H1 (cell line): ENCODE measurements at regions not wholly inside any gene's neighbourhood (a gene's known extent, or its start where the extent isn't known, plus 50 kb on each side); places are given as distances from the start of the nearest gene placed in this dataset.

Experiments used
- CTCF ChIA-PET: fragments of 300-600 bp; sonication (Branson Sonifier 250); formaldehyde crosslinking; loops from one replicate; lab custom pipeline; 2021; ENCODE audit not compliant: partially characterized antibody; lab: Charles Lee
- POLR2A ChIA-PET: fragments of 300-600 bp; sonication (Branson Sonifier 250); formaldehyde crosslinking; loops from one replicate; lab custom pipeline; 2021; ENCODE audit warnings: inconsistent platforms; ENCODE audit not compliant: partially characterized antibody; lab: Charles Lee
- DNase-seq, 2 experiments: peaks; one replicate each; pipeline versions ENCODE4 v3.0.0 to v3.0.0-alpha.2; 2010 to 2022; ENCODE audit warnings: low spot score in 2 of 2, low read depth in 1 of 2, mixed read lengths in 1 of 2
- FAIRE-seq: peaks from 2 replicates; lab custom pipeline; 2011; peaks lifted over from hg19 to GRCh38; lab: Jason Lieb, UNC
- H2AFZ ChIP-seq: 2 replicates; pipeline ENCODE4 v1.8.1; 2012; ENCODE audit warnings: low read length, inconsistent platforms
- H2AK5ac ChIP-seq: 2 replicates; pipeline ENCODE4 v1.6.1; 2013; ENCODE audit warnings: low read depth, low read length
- H2BK120ac ChIP-seq: replicated peaks from 2 replicates; pipeline ENCODE3; 2013; ENCODE audit warnings: low read depth, low read length, inconsistent platforms
- H2BK12ac ChIP-seq: 2 replicates; pipeline ENCODE4 v1.6.1; 2013; ENCODE audit warnings: low read depth, low read length
- H2BK15ac ChIP-seq: 2 replicates; pipeline ENCODE4 v1.6.1; 2013; ENCODE audit warnings: low read length
- H2BK20ac ChIP-seq: 2 replicates; pipeline ENCODE4 v1.6.1; 2013; ENCODE audit warnings: low read length
- H2BK5ac ChIP-seq: 2 replicates; pipeline ENCODE4 v1.6.1; 2013; ENCODE audit warnings: low read depth, low read length
- H3K14ac ChIP-seq: 2 replicates; pipeline ENCODE4 v1.6.1; 2013; ENCODE audit warnings: inconsistent platforms; ENCODE audit not compliant: insufficient read length
- H3K18ac ChIP-seq: 2 replicates; pipeline ENCODE4 v1.6.1; 2013; ENCODE audit warnings: low read length; ENCODE audit errors: extremely low read depth
- H3K23ac ChIP-seq: 2 replicates; pipeline ENCODE4 v1.6.1; 2013; ENCODE audit warnings: inconsistent platforms; ENCODE audit not compliant: insufficient read length
- H3K23me2 ChIP-seq: 2 replicates; pipeline ENCODE4 v1.6.1; 2013; ENCODE audit warnings: low read depth, low read length
- H3K27ac ChIP-seq: 2 replicates; pipeline ENCODE4 v1.6.1; 2011; ENCODE audit warnings: low read depth, low read length, inconsistent platforms
- H3K27me3 ChIP-seq, 4 experiments: replicated peaks in 1 of 4; 1 replicate in 1 of 4; 2 replicates in 3 of 4; pipeline versions ENCODE4 v1.6.1 to v1.8.1; 2011 to 2013; ENCODE audit warnings: low read length in 3 of 4, mild to moderate bottlenecking in 3 of 4, inconsistent platforms in 2 of 4, mixed read lengths in 2 of 4, moderate library complexity in 1 of 4; ENCODE audit not compliant: control insufficient read depth in 3 of 4, insufficient read depth in 3 of 4; ENCODE audit errors: extremely low read depth in 1 of 4
- H3K36me3 ChIP-seq, 4 experiments: 2 replicates each; pipeline versions ENCODE4 v1.6.1 to v1.8.1; 2011 to 2013; ENCODE audit warnings: mild to moderate bottlenecking in 4 of 4, low read length in 3 of 4, moderate library complexity in 2 of 4, control low read depth in 1 of 4, inconsistent platforms in 1 of 4; ENCODE audit not compliant: insufficient read depth in 4 of 4, control insufficient read depth in 2 of 4
- H3K4ac ChIP-seq: replicated peaks from 2 replicates; pipeline ENCODE3; 2013; ENCODE audit warnings: low read length, low read depth, mixed read lengths, inconsistent platforms; ENCODE audit not compliant: insufficient read length
- H3K4me1 ChIP-seq, 4 experiments: replicated peaks in 1 of 4; 1 replicate in 1 of 4; 2 replicates in 3 of 4; pipeline versions ENCODE4 v1.6.1 to v1.8.1; 2011 to 2013; ENCODE audit warnings: low read length in 3 of 4, inconsistent platforms in 2 of 4, mixed read lengths in 1 of 4; ENCODE audit not compliant: insufficient read depth in 4 of 4, control insufficient read depth in 3 of 4
- H3K4me2 ChIP-seq, 2 experiments: 2 replicates each; pipeline versions ENCODE4 v1.6.1 to v1.8.1; 2011 to 2013; ENCODE audit warnings: low read depth in 2 of 2, low read length in 2 of 2, control low read depth in 1 of 2, inconsistent platforms in 1 of 2, mild to moderate bottlenecking in 1 of 2; ENCODE audit not compliant: insufficient read depth in 1 of 2
- H3K4me3 ChIP-seq, 4 experiments: fragments of 200-600, 300-600 bp in 1 of 4; sonication (generic), shearing (Covaris generic), sonication (Bioruptor Twin) in 1 of 4; 2 replicates each; pipeline versions ENCODE4 v1.5.1 to v1.8.1; 2011 to 2016; ENCODE audit warnings: low read length in 4 of 4, low read depth in 3 of 4, control low read depth in 2 of 4, inconsistent platforms in 2 of 4, mild to moderate bottlenecking in 2 of 4, mixed read lengths in 1 of 4, moderate library complexity in 1 of 4; ENCODE audit not compliant: insufficient read depth in 2 of 4; ENCODE audit errors: extremely low read depth in 1 of 4
- H3K56ac ChIP-seq: replicated peaks from 2 replicates; pipeline ENCODE3; 2013; ENCODE audit warnings: low read depth, mild to moderate bottlenecking, mixed read lengths, low read length, inconsistent platforms; ENCODE audit not compliant: insufficient read length
- H3K79me1 ChIP-seq: 2 replicates; pipeline ENCODE4 v1.6.1; 2013; ENCODE audit warnings: low read depth, low read length, control low read depth
- H3K79me2 ChIP-seq, 2 experiments: 2 replicates each; pipeline versions ENCODE4 v1.6.1 to v1.8.1; 2012 to 2013; ENCODE audit warnings: low read length in 2 of 2, mild to moderate bottlenecking in 2 of 2, inconsistent platforms in 1 of 2; ENCODE audit not compliant: insufficient read depth in 2 of 2, control insufficient read depth in 1 of 2
- H3K9ac ChIP-seq, 4 experiments: replicated peaks in 1 of 4; 1 replicate in 1 of 4; 2 replicates in 3 of 4; pipeline versions ENCODE4 v1.6.1 to v1.8.1; 2011 to 2013; ENCODE audit warnings: low read depth in 3 of 4, low read length in 3 of 4, control low read depth in 2 of 4, mild to moderate bottlenecking in 2 of 4, moderate library complexity in 2 of 4, inconsistent platforms in 1 of 4; ENCODE audit errors: extremely low read depth in 1 of 4
- H3K9me3 ChIP-seq, 2 experiments: 2 replicates each; pipeline versions ENCODE4 v1.6.1 to v1.8.1; 2012 to 2013; ENCODE audit warnings: mild to moderate bottlenecking in 2 of 2, moderate library complexity in 2 of 2, control low read depth in 1 of 2, inconsistent platforms in 1 of 2, low read depth in 1 of 2, low read length in 1 of 2, mixed read lengths in 1 of 2; ENCODE audit not compliant: insufficient read depth in 2 of 2
- H4K20me1 ChIP-seq, 2 experiments: replicated peaks in 1 of 2; 2 replicates each; pipeline versions ENCODE3 to v1.8.1; 2011 to 2013; ENCODE audit warnings: inconsistent platforms in 2 of 2, low read length in 2 of 2, mild to moderate bottlenecking in 1 of 2; ENCODE audit not compliant: insufficient read depth in 2 of 2, control insufficient read depth in 1 of 2
- H4K5ac ChIP-seq: 2 replicates; pipeline ENCODE4 v1.6.1; 2013; ENCODE audit warnings: low read length, low read depth, mixed read lengths, inconsistent platforms; ENCODE audit not compliant: insufficient read length
- H4K8ac ChIP-seq: 2 replicates; pipeline ENCODE4 v1.8.0; 2013; ENCODE audit warnings: mild to moderate bottlenecking, moderate library complexity, low read length, inconsistent platforms; ENCODE audit not compliant: insufficient read depth; ENCODE audit errors: extremely low read depth
- H4K91ac ChIP-seq: replicated peaks from 2 replicates; pipeline ENCODE3; 2013; ENCODE audit warnings: low read length, mixed read lengths, inconsistent platforms; ENCODE audit not compliant: insufficient read length
- BACH1 ChIP-seq: IDR thresholded peaks from 2 replicates; pipeline ENCODE4 v1.6.1; 2012; ENCODE audit warnings: low read length, improper control_type of control experiment
- BCL11A ChIP-seq, 2 experiments: IDR thresholded peaks; one replicate each; pipeline ENCODE4 v1.6.1; 2011; ENCODE audit warnings: low read depth in 2 of 2, low read length in 2 of 2, mild to moderate bottlenecking in 2 of 2
- CBX5 ChIP-seq: fragments of 300-800, 300-1000 bp; sonication (generic); IDR thresholded peaks from 2 replicates; pipeline ENCODE4 v1.7.1; 2016; ENCODE audit warnings: antibody characterized with exemption, low read length, low read depth
- CHD1 ChIP-seq: IDR thresholded peaks from 2 replicates; pipeline ENCODE4 v1.6.1; 2012; ENCODE audit warnings: low read depth, low read length, improper control_type of control experiment
- EZH2 ChIP-seq: fragments of 200-600 bp; sonication (generic); IDR thresholded peaks from 2 replicates; pipeline ENCODE4 v1.7.1; 2012; ENCODE audit warnings: low read depth, mild to moderate bottlenecking, moderate library complexity, low read length, inconsistent platforms; ENCODE audit not compliant: severe bottlenecking
- FOSL1 ChIP-seq: IDR thresholded peaks from 2 replicates; pipeline ENCODE4 v1.6.1; 2011; ENCODE audit warnings: mild to moderate bottlenecking, low read depth, low read length, moderate library complexity; ENCODE audit not compliant: insufficient read depth
- GTF2F1 ChIP-seq: IDR thresholded peaks from 2 replicates; pipeline ENCODE4 v1.6.1; 2012; ENCODE audit warnings: low read depth, low read length, improper control_type of control experiment, borderline replicate concordance
- RNF2 ChIP-seq: fragments of 200-900, 300-1000 bp; sonication (generic); IDR thresholded peaks from 2 replicates; pipeline ENCODE4 v1.7.1; 2016; ENCODE audit warnings: borderline replicate concordance, low read depth, mild to moderate bottlenecking, antibody characterized with exemption, low read length; ENCODE audit not compliant: poor library complexity, severe bottlenecking; ENCODE audit errors: missing control alignments
- RXRA ChIP-seq: IDR thresholded peaks from 2 replicates; pipeline ENCODE4 v1.6.1; 2011; ENCODE audit warnings: low read depth, mild to moderate bottlenecking, low read length, moderate library complexity; ENCODE audit not compliant: insufficient read depth
- SIRT6 ChIP-seq: IDR thresholded peaks from one replicate; pipeline ENCODE4 v1.7.1; 2012; ENCODE audit warnings: low read length, inconsistent platforms
- SP1 ChIP-seq: IDR thresholded peaks from 2 replicates; pipeline ENCODE4 v1.6.1; 2011; ENCODE audit warnings: low read depth, low read length
- TAF1 ChIP-seq: IDR thresholded peaks from 2 replicates; pipeline ENCODE4 v1.6.1; 2011; ENCODE audit warnings: mild to moderate bottlenecking, low read depth, low read length
- TAF7 ChIP-seq: optimal IDR thresholded peaks from 2 replicates; pipeline ENCODE3; 2011; ENCODE audit warnings: low read depth, mild to moderate bottlenecking, inconsistent platforms, low read length, moderate library complexity, borderline replicate concordance
- TCF12 ChIP-seq: IDR thresholded peaks from 2 replicates; pipeline ENCODE4 v1.6.1; 2011; ENCODE audit warnings: low read depth, mild to moderate bottlenecking, low read length
- WGBS, 2 experiments: shearing (Covaris generic) in 1 of 2; methylation state at CpG; one replicate each; pipeline versions ENCODE4 v1.1.6 to v1.1.7; 2013 to 2015; ENCODE audit warnings: low lambda C conversion rate in 2 of 2, mixed read lengths in 2 of 2, inconsistent platforms in 1 of 2, low coverage in 1 of 2, missing lambda C conversion rate in 1 of 2; ENCODE audit not compliant: insufficient replicate concordance in 2 of 2, insufficient coverage in 1 of 2, insufficient read length in 1 of 2; ENCODE audit errors: extremely low coverage in 1 of 2, missing lambda C conversion rate in 1 of 2; 5-methylcytosine and 5-hydroxymethylcytosine counted together
- TF ChIP-seq, protein P1 (sequence below): IDR thresholded peaks from 2 replicates; pipeline ENCODE4 v1.6.1; 2012; ENCODE audit warnings: inconsistent platforms

DNA sequence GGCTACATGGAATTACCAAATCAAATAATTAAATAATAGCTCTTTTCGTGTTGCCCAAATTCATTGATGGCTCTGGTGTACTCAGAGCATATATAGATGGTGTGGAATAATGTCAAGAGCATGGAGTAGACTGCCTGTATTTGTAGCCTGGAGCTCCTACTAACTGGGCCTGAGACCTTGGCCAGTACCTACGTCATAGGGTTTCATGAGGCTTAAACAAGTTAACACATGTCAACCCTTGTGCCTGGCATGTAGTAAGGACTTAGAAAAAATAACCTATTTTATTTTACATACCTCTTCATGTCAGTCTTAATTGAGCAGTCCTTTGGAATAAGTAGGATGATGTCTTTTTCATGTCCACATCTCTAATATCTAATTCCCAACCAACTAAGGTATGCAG is 223.7 kb upstream of the DPH6 start:
- H3K23me2 ChIP-seq = no peaks in the 10 kb centered on the region
- no peak overlapping the region for H4K5ac ChIP-seq
- H4K8ac ChIP-seq = no peak overlapping the region
- no peaks in the 10 kb centered on the region for H3K4me1 ChIP-seq
- H2AFZ ChIP-seq = no peak overlapping the region
- no peaks in the 10 kb centered on the region for H4K20me1 ChIP-seq
- H3K56ac ChIP-seq = no peak overlapping the region
- H2BK12ac ChIP-seq = no peak overlapping the region
- H2BK5ac ChIP-seq = no peak overlapping the region
- no peak overlapping the region for H2AK5ac ChIP-seq
- no peak for FAIRE-seq
- no peak overlapping the region for H2BK120ac ChIP-seq
- no peak overlapping the region for H3K4me2 ChIP-seq
- H3K9ac ChIP-seq = no peak overlapping the region
- no peak overlapping the region for H3K23ac ChIP-seq
- no peak for DNase-seq
- H3K9me3 ChIP-seq = no peaks in the 10 kb centered on the region
- no peaks in the 10 kb centered on the region for H3K36me3 ChIP-seq
- H3K4ac ChIP-seq = no peak overlapping the region
- no peaks in the 10 kb centered on the region for H3K79me1 ChIP-seq
- POLR2A ChIA-PET = no interaction called here
- H3K4me3 ChIP-seq = no peak overlapping the region
- no peak overlapping the region for H2BK15ac ChIP-seq
- H2BK20ac ChIP-seq = no peak overlapping the region
- no peaks in the 10 kb centered on the region for H3K27me3 ChIP-seq
- no peak overlapping the region for H3K14ac ChIP-seq
- 89% methylated on average over 2 of the region's 2 CpGs; no CpG with 5 or more reads in 1 of the 2 experiments for WGBS, 2 experiments
- CTCF ChIA-PET = interaction anchor here (0.8 to 1.6 kb wide), 3 partner anchors 11 to 14 kb away, joined by 3 read pairs; no protein-coding TSS in a partner anchor
- no peak overlapping the region for H4K91ac ChIP-seq
- no peak overlapping the region for H3K27ac ChIP-seq
- no peak overlapping the region for H3K18ac ChIP-seq
- H3K79me2 ChIP-seq = no peaks in the 10 kb centered on the region
- TF ChIP-seq FOSL1 (no peak), TAF1 (no peak), SP1 (no peak), BCL11A (IDR thresholded peaks at IDR 0.05; ENCODE audit: low read depth in 2 of 2, low read length in 2 of 2) (no peak), TAF7 (no peak), RNF2 (no peak), BACH1 (no peak), EZH2 (no peak), SIRT6 (no peak), CHD1 (no peak), RXRA (no peak), CBX5 (no peak), TCF12 (no peak), GTF2F1 (no peak)
- TF ChIP-seq, protein P1, sequence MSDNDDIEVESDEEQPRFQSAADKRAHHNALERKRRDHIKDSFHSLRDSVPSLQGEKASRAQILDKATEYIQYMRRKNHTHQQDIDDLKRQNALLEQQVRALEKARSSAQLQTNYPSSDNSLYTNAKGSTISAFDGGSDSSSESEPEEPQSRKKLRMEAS = no peak
